NCI-H2196 (cell line): ENCODE measurements at regions not wholly inside any gene's neighbourhood (a gene's known extent, or its start where the extent isn't known, plus 50 kb on each side); places are given as distances from the start of the nearest gene placed in this dataset.
"Not testable (repeated sequence)": the region's sequence is repeated elsewhere in the genome, so short reads cannot be mapped to it uniquely, and the experiment has no call there.

Experiments
- DNase-seq: peaks from one replicate; lab custom pipeline; 2025; ENCODE audit not compliant: unreplicated experiment; lab: John Stamatoyannopoulos, UW

DNA sequence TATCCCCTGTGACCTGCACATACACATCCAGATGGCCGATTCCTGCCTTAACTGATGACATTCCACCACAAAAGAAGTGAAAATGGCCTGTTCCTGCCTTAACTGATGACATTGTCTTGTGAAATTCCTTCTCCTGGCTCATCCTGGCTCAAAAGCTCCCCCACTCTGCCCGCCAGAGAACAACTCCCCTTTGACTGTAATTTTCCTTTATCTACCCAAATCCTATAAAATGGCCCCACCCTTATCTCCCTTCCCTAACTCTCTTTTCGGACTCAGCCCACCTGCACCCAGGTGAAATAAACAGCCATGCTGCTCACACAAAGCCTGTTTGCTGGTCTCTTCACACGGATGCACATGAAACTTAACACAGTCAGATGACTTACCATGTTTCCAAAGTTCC lies 403.8 kb downstream of the TBC1D32 start:
- not testable (repeated sequence) for DNase-seq

DNA sequence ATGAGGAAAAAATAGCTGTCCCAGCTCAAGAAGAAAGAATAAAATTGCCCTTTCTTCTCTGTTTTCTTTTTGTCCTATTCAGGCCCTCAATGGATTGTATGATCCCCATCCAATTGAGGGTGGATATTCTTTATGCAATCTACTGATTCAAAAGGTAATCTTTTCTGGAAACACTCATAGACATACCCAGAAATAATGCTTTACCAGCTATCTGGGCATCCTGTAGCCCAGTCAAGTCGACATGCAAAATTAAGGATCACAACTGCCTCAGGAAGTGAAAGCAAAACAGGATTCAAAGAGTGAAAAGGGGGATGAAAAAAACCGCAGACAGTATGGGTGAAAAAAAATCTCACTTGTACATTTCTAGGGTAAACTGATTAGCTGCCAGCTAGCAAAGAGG lies 410.1 kb downstream of the TBC1D32 start:
- DNase-seq, result no peak

DNA sequence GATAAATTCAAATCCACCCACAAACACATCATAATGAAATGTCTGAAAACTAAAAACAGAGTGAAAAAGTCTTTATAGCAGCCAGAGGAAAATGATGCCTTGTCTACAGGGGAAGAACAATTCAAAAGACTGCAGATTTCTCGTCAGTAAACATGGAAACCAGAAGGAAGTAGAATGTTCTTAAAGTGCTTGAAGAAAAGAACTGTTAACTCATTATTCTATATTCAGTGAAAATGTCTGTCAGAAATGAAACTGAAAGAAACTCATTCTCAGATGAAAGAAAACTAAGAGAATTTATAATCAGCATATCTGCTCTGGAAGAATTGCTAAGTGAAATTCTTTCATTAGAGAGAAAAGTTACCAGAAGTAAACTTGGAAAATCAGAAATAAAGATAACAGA lies 416.1 kb downstream of the TBC1D32 start:
- DNase-seq, result no peak

DNA sequence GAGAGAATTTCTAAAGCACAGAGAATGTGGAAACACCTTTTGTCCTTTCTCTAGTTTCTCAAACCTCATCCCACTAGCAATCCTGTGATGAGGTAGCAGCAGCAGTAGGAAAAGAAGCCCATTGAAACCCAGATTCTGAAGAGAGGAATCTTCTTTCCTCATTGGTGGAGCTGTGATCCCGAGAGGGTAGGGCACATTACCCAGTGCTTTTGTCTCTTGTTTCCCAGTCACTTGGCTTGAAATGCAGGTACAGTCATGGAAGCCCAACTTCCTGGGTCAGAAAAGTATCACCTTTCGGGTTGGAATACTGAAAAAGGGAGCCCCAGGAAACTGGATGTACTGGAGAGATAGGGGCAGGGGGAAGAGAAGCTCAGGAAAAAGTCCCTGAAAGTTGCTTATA lies 417.4 kb downstream of the TBC1D32 start:
- no peak for DNase-seq

DNA sequence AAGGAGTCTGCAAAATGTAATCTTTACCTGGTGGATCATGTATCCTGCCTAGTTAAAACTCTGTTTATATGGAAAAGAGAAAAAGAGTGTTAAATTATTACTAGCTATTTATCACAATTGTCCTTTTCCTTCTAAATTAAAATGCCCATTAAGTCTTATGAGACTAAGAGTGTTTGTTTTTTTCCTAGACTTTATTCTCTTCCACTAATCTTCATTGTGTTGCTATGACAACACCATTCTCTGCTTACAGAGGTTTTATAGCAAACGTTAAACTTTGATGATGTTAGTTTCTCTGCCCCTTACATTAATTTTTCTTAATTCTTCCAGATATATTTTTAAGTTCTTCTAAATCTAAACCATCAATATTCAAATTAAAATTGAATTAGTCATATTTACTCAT lies 420.8 kb downstream of the TBC1D32 start:
- no peak for DNase-seq

DNA sequence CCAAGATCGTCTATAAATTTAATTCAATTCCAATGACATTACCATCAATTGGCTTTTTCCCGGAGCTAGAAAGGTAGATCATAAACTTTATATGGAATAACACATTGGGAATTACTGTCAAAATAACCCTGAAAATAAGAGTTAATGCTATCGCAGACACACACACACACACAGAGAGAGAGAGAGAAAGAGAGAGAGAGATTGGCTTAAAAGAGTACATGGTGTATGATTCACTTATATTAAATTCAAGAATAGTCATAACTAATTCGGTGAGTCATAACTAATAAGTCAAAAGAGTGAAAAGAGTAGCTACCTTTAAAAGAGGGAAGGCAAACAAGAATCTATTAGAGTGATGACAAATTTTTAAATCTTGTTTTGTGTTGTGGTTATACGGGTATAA lies 425.5 kb downstream of the TBC1D32 start:
- DNase-seq, result no peak

DNA sequence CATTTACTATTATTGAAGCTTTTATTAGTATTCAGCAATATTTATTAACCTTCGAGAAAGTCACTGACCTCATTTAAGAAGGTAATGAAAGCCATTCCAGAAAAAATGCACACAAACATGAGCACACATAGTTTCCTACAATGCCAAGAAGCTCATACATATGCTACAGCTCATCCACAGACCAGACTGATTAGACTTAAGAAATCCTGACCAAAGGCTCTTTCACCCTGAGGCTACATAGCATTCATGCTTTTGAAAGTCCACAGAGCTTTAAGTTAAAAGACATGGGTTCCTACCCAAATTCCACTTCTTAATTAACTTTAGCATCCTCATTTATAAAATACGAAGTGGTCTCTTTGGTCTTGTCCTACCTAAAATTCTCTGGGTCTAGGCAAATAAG lies 430.4 kb downstream of the TBC1D32 start:
- no peak for DNase-seq

DNA sequence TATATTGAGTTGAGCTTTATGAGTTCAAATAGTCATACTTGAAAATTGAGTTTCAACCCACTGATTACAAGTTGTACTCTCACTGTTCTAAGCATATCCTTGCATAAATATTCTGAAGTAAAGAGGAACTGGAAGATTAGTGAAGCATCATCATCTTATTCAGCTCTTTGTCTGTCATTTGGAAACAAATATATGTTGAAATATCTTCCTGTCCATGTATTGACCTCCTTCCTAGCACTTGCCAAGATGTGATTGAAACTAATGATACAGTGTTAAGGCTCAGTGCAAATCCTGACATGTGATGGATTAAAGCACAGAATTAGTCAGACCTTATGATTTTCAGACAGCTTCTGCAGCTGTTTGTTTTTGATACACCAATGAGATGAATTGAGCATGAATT lies 434.3 kb downstream of the TBC1D32 start:
- DNase-seq, result no peak

DNA sequence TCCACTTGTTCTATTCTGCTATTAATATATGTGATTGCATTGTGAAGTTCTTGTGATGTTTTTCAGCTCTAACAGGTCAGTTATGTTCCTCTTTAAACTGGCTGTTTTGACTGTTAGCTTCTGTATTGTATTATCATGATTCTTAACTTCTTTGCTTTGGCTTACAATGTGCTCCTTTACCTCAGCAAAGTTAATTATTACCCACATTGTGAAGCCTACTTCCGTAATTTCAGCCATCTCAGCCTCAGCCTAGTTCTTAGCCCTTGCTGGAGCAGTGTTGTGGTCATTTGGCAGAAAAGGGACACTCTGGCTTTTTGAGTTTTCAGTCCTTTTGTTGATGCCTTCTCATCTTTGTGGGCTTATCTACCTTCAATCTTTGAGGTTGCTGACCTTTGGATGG lies 440.2 kb downstream of the TBC1D32 start:
- DNase-seq, result no peak

DNA sequence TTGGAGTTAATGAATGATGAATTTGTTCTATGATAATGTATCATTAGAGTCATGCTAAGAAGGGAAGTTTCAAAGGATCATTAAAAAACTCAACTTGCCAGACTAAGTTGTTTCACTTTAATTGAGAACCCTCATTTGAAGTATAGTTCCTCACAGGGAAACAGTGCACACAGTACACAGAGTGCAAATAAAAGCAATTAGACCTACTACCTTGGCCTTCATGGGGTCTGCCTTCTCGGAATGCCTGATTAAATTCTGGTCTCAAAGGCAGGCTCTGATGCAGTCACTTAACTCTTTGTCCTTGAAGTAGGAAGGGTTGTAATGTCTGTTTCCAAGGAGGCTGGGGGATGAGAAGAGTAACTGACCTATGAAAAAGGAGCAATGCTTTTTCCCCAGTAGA lies 457.3 kb downstream of the TBC1D32 start:
- no peak for DNase-seq

DNA sequence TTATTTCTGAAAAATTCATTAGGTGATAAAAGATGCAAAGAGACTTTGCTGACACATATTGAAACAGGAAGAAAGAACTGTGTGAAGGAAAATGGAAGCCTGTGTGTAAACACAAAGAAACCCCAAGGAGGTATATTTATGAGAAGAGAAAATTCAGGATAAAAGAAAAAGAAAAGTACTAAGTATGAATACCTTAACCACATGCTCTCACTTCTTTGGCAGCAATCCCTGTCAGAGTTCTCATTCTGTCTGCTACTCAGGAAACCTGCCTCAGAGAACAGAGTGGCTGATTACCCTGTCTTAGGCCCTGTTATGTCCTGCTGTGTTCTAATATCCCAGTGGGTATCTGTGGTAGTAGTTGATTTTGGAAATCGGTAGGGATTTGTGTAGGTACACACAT lies 457.9 kb downstream of the TBC1D32 start:
- no peak for DNase-seq

DNA sequence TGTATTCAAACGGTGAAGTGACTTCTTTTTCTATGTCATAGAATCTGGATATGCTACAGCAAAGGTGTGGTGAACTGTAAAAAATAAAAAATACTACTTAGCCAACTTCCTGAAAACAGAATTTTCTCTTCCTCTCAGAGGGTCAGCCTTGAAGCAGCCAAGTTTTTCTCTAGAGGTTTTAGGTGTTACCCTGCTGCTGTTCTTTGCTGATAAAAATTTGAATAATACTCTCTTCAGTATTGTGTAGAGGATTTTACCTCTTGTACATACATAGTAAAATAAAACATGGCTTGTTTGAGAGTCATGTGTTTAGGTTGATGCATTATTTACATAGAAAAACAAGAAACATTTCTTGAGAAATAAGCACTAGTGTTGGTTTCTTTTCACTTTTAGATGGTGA lies 458.4 kb downstream of the TBC1D32 start:
- DNase-seq, result no peak

DNA sequence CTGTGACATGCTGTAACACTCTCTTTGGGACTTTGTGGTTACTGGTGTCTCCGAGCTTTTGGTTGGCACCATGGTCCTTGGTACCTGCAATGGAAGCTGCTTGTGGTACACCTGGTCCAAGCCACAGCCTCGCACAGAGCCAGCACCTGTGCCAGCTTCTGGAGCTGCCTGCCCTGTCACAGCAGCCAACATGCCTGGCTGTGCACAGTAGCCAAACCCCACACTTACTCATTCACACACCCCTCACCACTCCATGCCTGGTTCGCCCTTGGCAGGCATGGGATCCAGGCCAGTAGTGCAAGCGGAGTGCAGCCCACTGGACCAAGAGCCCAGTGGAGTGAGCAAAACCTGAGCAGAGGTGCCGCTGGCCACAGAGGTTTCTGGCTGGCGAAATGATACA lies 459.9 kb downstream of the TBC1D32 start:
- no peak for DNase-seq

DNA sequence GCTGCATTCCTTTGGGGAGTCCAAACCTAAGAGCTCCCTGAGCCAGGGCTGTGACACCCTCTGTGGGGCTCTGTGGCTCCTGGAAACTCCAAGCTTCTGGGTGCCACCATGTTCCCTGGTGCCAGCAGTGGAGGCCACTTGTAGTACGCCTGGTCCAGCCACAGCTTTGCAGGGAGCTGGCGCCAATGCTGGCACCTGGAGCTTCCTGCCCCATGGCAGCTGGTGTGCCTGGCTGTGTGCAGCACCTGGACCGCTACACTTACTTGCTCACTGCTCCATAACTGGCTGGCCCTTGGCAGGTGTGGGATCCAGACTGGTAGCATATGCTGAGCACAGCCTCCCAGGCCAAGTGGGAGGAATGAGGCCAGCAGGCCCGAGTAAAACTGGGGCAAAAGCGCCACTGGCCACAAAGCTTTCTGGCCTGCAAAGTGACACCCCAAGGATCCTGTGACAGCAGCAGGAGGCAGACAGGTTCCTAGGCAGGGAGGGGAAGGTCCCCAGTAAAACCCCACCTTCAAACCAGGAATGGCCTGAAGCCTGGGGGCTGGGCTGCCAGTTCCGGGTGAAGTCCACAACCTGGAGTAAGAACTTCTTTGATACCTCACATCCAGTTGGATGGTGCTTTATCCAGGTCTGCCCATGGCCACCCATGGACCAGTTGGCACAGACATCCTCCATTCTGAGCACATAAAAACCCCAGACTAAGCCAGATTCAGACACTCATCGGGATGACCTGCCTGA lies 461.0 kb downstream of the TBC1D32 start:
- DNase-seq, result no peak

DNA sequence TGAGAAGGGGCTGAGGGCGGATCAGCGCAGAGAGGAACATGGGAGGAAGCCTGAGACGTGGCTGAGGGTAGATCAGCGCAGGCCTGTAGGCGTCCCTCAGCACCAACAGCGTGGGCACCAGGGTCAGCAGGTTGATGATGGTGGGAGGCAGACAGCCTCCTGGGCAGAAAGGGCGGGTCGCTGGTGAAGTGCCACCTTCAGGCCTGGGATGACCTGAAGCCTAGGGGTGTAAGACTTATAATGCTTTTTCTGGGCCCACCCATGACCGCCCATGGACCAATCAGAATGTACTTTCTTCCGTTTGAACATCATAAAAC lies 462.1 kb downstream of the TBC1D32 start:
- no peak for DNase-seq

DNA sequence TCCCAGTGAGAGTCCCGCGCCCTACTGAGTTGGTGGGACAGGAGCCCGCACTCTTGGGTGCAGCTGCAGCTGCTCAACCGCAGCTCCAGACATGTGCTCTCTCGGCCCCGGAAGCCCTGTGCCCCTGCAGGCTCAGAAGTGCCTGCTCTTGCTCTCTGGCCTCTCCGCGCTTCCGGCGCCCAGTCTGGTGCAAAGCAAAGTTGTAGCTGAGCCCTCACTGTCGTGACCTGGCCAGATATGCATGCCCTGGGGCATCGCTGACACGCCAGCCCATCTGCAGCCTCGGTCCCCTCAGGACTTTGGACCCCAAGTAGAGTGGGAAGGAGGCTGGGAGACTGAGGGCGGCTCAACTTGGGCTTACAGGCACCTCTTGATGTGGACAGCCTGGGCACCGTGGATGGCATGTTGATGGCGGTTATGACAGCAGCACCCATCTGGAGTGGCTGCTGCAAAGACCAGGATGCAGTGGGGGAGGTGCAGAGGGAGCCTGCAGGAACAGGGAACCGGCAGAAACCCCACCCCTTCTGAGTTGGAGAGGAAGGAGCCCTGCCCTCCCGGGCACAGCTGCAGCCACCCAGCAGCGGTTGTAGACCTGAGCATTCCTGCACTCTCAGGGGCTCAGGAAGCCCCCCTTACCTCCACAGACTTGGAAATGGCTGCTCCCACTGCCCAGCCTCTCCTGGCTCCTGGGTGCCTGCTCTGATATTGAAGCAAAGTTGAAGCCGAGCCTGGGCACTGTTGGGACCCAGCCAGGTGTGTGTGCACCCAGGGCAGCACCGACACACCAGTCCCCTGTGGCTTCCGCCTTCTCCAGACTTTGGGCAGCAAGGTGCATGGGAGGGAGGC lies 462.6 kb downstream of the TBC1D32 start:
- no peak for DNase-seq

DNA sequence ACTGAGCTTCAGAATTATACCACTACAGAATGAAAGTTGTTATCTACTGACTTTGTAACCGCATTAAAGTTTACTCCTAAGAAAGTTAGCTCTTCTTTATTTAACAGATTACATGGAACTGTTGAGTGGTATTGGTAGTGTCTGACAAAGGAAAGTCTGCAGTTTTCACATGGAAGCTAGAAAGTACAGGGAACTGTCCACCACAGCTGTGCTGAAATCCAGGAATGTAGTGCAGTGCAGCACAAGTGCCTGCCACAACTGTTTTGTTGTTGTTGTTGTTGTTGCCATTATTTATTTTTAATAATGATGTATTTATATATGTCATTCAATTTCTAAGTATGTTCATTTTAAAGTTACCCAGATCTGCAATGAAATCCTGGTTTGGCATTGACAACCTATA lies 464.9 kb downstream of the TBC1D32 start:
- DNase-seq, result no peak

DNA sequence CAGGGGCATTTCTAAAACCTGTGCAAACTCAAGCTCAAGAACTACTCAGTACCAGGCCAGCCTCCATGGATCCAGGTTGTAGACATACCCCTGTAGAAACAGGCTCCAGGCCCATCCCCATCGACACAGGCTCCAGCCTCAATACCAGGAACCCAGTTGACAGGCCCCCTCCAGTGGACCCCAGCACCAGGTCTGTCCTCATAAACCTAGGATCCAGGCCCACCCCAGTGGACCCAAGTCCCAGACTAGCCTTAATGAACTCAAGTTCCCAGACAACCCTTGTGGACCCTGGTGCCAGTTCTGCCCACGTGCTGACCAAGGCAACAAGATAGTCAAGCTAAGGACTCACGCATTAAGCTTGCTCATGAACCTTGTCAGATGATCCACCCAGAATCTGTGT lies 476.9 kb downstream of the TBC1D32 start:
- no peak for DNase-seq

DNA sequence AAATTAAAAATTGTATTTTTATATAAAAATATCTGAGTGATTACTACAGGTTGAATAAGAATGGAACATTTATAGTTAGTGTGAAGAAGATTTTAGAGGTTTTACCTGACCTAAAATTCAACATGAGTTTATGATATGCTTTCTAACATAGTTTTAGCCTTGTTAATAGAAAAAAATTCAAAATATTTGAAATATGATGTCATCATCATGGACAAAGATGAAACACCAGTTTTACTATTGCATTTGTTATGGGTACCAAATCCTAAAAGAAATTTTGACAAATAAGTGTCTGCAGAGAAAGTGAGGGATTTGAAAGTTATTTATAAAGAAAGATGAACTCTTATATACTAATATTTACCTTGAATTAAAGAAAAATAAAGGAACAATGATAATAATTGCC lies 479.7 kb downstream of the TBC1D32 start:
- no peak for DNase-seq

DNA sequence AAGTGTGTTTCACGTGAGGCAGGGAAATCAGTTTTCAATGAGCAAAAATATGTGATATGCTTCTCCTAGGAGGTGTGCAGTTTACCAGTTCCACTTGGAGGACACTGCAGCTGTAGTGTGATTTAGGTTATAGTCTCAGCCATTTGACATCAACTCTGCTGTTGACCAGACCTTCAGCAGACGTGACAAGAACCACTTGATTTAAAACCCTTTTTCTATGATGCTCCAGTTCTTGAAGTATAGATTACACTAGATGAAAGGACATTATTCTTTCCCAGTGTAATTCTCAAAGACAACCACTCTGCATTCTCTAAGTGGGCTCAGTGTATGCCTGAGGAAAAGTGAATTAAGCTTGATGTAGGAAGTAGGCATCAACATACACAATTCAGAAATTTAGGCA lies 480.8 kb downstream of the TBC1D32 start:
- DNase-seq, result no peak

DNA sequence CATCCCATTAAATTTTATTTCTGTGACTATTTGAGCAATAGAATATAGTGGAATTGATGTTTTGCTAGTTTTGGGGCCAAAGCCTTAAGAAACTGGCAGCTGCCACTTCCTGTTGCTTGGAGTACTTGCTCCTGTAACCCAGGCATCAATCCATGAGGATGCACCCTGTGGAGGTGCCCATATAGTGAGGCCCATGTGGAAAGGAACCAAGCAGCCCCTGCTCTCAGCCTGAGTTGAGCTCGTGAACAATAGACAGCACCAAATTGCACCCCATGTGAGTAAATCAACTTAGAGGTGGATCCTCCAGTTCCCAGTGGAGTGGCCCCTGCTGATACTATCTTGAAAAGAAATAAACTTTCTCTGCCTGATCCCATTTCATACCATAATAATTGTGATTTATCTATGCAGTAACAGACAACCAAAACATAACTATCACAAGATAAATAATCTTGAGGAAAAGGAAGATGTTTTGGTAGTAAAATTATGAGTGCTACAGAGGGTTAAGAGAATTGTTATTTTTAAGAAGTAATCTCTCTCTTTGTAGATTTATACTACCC lies 481.9 kb downstream of the TBC1D32 start:
- DNase-seq, result no peak

DNA sequence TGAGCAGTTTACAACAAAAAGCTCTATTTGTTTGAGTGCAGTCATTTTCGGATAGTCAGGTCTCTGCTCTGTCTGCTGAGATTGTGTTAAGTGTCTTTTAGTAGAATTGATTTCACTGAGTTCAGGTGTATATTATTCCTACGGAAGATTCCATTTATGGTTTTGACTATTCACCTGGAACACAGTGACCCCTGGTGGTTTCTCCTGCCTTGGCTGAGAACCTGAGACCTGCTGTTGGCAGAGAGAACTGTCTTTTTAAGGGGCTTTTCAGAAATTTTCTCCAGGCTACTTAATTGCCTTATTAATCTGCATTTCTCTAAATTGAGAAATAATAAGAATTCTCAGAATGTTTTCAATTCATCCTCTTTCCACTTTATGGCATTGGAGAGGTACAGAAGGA lies 508.0 kb downstream of the TBC1D32 start:
- peak; percentile 13 for DNase-seq
